Eye (tissue), 1 donor: ENCODE measurements at regions not wholly inside any gene's neighbourhood (a gene's known extent, or its start where the extent isn't known, plus 50 kb on each side); places are given as distances from the start of the nearest gene placed in this dataset.
A peak's percentile ranks its signal among the peaks of the same experiment; 100 is the strongest.
"Not testable (repeated sequence)": the region's sequence is repeated elsewhere in the genome, so short reads cannot be mapped to it uniquely, and the experiment has no call there.

Experiments
- DNase-seq: peaks from one replicate; pipeline ENCODE4 v3.0.0-alpha.2; 2015

DNA sequence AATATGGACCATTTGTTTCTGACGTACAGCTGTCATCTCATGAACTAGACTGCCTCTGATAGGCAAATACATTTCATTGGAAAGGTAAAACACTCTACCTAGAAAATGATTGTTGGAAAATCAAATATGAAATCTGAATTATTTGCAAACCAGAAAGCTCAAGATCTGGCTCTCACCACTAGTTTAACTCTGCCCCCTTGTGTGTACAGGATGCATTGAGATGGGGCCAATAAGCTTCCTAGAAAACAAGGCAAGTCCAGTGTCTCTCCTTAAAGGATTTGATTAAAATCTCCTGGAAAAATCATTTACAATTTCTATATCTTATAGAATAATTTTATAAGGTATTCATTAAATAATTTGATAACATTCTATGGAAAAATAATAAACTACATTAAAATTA lies 311.9 kb upstream of the ANKH start:
- no peak for DNase-seq

DNA sequence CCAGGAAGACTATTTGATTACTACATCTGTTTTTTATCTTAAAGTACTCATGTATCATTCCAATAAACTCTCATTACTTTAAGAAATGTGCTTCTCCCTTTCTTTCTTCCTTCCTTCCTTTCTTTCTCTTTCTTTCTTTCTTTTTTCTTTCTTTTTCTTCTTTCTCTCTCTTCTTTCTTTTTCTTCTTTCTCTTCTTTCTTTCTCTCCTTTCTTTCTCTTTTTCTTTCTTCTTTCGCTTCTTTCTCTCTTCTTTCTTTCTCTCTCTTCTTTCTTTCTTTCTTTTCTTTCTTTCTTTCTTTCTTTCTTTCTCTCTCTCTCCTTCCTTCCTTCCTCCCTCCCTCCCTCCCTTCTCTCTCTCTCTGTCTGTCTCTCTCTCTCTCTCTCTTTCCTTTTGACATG lies 298.6 kb upstream of the ANKH start:
- DNase-seq = no peak

DNA sequence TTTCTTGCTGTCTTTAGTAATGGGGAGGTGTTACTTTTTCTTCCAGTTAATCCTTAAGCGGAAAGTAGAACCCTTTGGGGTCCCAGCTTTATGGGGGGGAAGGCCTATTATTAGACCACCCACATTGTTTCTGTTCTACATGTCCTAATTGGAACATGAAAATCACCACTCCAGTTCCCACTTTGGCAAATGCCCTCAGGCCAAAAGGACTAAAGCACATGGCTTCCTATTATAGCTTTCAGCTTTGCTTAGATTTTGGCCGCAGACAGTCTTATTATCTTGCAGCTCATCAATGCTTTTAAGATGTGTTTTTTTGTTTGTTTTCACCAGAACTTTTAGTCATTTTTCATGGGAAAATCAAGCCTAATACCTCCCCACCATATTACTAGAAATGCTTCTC lies 296.8 kb upstream of the ANKH start:
- DNase-seq = peak; percentile 4

DNA sequence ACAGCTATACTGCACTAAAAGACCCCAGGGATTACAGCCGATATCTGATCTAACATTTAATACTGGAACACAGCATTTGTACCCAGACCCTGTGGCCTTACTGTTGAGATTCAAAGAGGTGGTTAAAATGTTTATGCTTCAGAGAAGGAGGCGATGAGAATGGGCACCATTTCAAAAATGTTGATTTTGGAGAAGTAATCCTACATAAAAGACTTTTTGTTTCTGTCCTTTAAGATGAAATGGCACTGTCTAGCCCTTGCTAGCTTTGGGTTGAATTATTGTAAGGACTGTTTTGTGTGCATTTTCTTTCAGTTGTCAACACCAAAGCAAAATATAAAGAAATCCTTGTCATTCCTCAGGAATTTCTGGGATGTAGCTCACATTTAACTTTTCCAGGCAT lies 288.5 kb upstream of the ANKH start:
- no peak for DNase-seq

DNA sequence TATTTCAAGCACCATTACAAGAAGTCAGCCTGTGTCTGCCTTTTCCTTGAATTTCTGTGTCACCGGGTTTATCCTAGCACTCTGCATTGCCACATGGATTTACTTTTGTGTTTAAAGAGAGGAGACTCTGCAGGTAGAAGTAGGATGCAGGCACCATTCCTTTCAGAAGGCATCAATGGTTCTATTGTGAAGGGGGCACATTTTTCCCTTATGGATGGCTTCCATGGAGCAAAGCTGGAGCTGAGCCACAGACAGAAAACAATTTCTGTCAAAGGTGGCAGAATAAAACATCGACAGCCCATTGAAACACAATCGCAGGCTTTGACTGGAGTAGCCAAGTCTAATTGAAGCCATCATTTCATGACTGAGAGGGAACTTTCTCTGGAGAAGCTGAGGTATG lies 288.0 kb upstream of the ANKH start:
- DNase-seq = no peak

DNA sequence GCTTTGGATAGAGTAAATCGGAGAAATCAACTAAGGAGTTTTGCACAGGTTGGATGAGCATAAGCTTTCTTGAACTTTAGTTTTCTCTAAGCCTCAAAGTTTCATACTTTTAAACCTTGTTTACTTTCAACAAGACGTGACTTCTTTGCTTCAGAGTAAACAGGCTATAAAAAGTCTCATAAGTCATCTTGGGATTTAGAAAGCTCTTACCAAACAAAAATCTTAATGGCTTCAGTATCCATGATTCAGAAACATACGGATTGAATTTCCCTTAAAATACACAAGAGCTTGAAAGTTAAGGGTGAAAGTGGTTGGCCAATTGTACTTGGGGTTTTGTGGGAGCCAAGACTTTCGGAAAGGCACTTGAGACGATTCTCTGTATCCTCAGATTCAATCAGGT lies 270.9 kb upstream of the ANKH start:
- DNase-seq = no peak

DNA sequence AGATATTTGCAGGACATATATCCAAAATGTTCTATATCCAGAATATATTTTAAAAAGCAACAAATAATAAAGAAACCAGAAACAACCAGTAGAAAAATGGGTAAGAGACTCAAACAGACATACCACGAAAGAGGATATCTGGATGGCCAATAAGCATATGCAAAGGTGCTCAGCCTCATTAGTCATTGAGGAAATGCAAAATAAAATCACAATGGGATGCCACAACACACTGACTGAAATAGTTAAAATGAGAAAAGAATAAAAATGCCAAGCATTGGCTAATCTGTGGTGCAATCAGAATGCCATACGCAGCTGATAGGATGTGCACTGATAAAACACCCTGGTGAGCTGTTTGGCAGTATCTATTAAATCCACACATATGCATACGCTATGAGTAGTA lies 265.8 kb upstream of the ANKH start:
- DNase-seq = no peak

DNA sequence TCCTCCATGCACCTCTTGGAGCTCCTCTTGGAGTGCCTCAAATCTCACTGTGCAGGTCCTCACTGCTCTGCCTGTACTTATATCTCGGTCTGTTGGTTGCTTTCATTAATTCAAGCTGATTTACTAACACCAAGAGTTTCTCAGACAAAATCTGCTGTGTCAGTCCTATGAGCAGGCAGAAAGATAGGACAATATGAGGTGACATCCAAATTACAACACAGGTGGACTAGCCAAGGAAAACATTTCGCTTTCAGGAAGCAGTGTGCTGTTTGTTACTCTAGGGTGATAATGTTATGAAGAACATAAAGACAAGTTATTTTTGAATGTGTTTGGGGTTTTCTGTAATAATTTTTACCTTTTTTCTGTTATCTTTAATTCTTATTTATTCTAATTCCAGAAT lies 264.1 kb upstream of the ANKH start:
- DNase-seq = no peak

DNA sequence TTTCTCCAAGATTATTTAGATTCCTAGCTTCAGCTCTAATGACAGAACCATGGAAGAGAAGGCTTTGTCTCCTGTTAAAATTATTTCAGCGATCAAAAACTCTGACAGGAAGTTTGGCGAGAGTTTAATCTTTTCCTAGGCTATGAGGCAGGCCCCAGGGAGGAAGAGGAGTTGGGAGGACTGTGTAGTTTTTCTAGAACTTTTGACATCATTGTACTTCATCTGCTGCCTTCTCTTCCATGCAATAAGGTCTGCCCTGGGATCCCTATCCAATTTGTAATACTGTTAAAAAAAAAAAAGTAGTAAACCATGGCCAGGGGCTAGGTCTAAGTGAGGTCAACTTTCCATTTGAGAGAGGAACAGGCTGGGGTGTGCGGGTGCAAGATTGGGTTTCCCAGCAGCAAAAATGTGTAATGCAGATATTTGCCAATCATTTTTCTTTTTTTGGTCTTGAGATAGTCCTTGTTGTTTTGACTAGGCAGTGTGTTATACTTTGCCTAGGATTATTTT lies 261.9 kb upstream of the ANKH start:
- no peak for DNase-seq

DNA sequence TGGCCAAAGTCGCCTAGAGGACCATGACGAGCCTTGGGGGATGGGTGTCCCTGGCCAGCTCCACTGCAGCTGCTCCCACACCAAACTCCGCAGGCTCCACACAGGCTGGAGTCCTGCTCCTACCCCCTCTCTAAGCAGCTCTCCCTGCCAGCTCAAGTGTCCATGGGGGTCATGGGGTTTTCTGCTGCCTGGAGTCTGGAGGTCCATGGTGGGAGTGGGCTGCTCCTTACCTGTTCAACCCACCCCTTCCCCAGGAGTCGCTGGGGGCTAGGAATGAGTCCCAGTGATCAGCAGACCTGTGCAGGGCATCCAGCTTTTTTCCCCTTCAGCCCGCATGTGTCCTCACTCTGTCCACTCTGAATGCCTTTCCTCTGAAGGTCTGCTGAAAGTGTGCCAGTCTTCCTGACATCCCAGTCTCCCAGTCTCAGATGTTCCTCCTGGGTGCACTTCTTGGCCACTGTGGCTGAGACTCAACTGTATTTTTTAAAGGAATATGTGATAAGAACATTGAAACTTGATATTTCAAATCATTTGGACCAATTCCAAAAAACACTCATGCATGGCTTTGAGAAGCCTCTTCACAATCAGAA lies 261.3 kb upstream of the ANKH start:
- DNase-seq = no peak

DNA sequence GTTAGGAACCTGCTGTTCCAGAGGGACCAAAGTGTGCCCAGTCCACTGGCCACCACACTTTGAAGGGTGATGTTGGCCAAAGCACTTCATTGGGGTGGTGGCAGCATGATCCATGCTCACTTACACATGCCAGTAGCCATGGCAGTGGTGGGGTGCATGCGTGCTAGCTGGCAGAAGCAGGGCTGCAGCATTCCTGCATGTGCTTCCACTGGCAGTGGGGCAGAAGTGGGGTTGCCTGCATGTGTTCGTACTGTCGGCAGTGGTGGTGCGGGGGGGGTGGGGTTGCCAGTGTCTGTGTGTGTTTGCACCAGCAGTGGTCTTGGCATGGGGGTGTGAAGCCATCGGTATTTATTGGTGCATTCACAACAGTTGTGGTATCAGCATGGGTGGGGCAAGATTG lies 260.3 kb upstream of the ANKH start:
- no peak for DNase-seq

DNA sequence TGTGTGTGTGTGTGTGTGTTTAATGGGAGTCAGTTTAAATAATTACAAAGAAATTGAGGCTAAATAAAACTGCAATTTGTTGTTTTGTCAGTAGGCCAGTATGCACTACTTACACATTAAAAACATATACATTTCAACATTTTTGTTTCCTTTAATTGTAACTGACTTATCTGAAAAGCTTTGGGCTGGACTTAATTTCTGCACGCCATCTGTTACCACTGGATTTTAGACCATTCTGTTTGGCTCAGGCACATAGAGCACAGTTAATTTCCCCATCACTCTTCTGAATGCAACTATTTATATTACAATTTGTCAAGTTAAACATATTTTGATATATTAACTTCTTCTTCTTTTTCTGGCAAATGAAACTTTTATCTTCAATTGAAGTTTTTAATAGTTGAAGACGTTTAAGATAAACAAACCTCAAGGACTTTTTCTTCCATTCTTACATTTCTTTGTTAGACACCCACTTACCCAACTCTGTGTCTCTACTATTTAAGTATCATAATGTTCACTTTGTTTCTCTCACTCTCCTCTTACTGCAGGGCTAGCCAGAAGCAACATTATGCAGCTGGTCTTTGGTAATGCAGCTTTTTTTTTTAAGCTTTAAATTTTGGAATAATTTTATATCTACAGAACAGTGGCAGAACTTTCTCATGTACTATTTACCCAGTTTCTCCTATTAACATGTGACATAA lies 253.4 kb upstream of the ANKH start:
- peak; percentile 25 for DNase-seq

DNA sequence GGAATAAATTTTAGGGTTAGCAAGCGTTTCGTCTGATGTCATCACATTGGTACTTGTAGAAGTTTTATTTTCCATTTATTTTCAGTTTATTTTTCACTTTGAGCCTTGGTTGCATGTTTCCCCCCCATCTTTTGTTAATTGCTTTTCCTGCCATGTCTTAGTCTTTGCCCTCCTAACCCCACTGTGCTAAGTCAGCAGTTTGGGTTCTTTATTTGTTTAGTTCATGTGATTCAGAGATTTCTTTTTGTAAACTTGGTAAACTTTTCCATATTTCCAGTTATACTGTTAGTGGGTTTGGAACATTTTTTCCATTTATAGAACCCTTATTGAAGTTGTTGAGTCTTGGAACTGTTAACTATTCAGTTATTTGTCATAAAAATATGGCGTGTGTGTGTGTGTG lies 252.9 kb upstream of the ANKH start:
- DNase-seq = no peak

DNA sequence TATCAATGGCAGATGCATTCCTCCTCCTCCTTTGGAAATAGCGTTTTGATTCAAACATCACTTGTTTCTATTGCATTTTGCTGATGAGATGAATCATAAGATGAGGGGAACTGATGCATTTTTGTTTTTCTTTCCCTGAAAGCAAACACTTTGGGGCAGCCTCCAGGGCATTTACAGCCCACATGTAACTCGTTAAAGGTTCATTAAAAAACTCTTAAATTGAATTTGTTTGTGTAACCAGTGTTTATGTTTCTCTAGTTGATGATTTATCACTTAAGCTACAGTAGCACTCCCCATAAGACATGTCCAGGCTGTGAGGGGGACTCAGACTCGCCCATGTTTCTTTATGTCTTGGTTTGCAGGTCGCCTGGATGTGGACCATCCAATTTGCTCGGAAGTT lies 246.1 kb upstream of the ANKH start:
- DNase-seq = no peak

DNA sequence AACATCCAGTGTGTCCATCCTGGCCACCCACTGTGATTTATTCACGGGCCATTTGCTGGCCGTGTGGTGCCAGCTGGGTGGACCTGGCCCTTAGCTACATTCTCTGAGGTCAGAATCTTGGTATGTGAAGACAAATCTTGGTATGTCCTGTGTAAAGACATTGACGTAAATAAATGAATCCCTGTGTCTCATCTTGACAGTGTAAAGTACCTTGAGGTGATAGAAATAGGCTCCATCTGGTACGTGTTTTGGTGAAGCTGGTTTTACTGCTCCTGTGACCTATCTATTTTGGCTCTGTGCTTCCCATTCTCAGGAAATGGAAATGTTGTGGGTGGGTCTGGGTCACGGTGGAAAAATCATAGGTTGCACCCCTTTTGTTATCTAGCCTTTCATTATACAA lies 245.4 kb upstream of the ANKH start:
- no peak for DNase-seq

DNA sequence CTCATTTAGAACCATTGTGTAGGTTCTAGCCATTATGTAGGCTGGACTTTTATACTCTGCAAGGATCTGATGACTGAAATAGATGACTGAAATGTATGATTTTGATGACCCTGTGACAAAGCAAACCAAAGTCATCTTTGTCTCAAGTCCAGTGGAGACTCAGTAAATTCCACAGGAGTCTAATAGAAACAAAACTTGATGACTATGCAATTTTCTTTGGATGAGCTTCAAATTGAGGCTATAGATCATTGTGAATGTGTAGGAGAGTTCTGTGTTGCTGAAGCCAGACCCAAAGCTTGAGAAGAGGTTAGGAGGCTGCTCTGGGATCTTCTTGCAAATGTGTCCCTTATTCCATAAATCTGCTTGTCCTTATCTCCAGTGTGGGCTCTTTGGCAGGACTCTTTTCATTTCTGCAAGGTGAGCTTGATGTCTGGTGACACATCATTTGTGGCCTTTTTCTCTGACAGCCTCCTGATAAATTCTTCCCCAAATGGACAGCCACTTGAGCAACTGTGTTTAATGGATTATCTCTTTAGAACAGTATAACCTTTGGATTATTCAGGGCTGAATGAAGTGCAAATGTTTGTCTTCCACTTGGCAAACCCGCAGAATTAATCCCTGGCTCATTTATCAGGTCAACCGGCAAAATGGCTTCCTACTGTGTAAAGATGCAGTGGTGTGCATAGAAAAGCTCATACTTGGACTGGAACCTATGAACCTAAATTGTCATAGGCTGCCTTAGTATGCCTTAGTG lies 235.1 kb upstream of the ANKH start:
- peak; percentile 60 for DNase-seq

DNA sequence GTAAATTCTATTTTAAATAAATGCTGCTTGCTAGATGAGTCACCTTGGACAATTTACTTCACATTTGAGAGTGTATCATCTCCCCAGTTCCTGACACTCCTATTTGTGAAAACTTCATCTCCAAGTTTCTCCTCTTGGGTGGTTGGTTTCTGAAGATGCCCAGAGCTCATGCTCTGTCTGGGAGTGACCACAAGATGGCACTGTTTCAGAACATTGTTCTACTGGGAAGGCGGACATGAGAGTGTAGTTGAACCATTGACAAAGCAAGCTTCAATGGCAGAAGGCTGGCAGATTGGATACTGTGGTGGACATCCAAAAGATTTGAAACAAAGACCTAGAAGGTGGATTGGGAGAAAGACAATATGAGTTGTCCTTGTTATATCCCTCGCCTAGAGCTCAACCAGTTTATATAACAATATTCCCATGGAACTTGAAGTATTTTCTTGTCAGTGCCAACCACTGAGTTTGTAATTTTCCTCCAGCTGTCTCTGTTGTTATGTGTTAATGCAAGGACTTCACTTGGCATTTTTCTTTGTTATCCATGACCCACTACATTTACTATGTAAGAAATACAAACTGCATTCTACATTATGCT lies 234.3 kb upstream of the ANKH start:
- DNase-seq = peak; percentile 79

DNA sequence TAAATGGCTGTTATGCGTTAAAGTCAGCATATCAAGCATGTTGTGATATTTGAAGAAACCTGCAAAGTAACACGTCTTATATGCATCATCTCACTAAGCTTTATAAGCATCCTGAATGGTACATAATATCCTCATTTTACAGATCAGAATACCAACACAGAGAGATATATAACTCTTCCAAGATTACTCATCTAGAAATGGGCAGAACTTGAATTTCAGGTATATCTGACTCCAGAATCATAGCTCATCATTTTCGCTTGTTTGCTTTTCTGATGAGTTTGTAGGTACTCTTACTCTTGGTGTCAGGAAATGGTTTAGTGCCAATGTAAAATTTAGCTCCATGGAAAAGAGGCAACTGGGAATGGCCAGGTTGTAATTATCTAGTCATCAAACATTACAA lies 232.3 kb upstream of the ANKH start:
- DNase-seq = no peak

DNA sequence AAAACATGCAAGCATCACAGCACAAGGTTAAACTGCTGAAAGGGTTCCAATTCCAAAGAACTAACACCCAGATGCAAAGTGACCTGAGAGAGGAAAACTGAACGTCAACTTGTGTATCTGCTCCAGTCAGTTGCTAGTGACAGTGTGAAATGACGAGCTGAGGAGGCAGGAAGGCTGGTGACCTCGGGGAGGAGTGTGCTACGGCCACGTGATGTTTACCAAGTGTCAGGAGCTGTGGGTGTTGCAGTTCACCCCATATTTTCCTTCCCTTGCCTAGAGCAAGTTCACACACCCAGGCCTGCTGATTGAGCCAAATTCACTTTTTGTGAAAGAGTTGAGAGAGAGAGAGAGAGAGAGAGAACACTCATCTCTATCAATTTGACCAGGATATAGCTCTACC lies 231.6 kb upstream of the ANKH start:
- DNase-seq = no peak

DNA sequence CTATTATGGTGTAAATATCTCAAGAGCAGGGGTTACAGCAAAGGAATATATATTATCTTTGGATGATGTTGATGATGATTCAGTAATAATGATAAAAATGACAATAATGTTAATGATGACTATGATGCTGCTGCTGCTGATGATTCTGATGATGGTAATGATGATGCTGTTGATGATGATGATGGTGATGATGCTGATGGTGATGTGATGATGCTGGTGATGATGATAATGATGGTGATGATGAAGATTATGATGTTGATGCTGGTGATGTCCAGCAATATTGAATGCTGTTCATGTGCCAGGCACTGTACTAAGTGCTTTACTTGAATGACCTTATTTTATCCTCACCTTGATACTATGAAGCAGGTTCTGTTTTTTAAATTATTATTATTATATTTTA lies 226.0 kb upstream of the ANKH start:
- no peak for DNase-seq

DNA sequence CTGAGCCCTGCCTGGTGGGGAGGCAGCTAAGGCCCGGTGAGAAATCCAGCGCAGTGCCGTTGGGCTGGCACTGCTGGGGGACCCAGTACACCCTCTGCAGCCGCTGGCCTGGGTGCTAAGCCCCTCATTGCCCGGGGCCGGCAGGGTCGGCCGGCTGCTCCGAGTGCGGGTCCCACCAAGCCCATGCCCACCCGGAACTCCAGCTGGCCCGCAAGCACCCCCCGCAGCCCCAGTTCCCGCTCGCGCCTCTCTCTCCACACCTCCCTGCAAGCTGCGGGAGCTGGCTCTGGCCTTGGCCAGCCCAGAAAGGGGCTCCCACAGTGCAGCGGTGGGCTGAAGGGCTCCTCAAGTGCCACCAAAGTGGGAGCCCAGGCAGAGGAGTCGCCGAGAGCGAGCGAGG lies 225.1 kb upstream of the ANKH start:
- not testable (repeated sequence) for DNase-seq

DNA sequence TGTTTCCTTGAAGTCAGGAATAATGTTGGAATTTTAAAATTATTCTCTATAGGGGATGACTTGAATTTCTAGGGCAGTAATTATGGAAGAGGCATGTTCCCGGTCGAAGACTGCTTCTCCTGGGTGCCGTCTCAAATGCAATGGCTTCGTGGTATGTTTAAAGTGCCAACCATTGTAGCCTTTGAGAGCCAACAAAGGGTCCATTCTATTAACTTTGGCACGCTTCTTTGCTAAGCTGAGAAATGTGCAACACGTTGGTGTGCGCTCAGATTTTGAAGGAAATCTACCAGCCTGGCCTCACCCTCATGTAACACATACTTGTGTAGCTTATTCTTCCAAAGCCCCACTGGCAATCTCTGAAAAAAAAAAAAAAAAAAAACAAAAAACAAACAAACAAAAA lies 221.2 kb upstream of the ANKH start:
- no peak for DNase-seq

DNA sequence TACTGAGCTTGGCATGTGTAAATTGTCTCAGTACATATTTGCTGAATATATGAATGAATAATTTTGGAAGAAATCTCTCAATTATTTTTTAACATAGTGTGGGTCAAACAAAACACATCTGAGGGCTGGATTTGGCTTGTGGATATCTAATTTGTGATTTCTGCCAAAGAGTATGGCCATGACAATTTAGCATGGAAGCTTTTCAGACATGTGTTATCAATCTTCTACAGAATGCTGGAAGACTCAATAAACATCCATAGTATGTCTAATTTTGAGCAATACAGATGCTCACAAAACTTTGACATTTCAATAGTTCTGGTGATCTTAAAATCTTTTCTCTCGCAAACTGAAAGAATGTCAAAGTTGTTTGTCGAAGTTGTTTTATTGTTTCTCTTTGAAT lies 214.1 kb upstream of the ANKH start:
- DNase-seq = no peak

DNA sequence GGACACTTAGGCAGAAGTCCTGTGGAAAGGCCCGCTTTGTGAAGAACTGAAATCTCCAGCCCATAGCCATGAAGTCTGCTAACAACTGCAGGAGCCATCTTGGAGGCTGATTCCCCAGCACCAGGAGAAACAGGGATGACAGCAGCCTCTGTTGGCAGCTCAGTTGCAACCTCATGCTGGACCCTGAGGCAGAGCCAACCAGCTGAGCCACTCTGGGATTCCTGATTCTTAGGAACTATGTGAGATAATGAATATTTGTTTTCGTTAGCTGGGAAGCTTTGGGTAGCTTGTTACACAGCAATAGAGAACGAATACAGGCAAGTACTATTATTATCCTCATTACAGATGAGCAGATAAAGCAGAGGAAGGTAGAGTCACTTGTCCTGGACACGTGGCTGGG lies 210.5 kb upstream of the ANKH start:
- DNase-seq = no peak
